Testis (tissue), 2 donors: ENCODE measurements at regions not wholly inside any gene's neighbourhood (a gene's known extent, or its start where the extent isn't known, plus 50 kb on each side); places are given as distances from the start of the nearest gene placed in this dataset.

Experiments
- DNase-seq: peaks from one replicate; pipeline ENCODE4 v3.0.0-alpha.2; 2019
- H3K27ac ChIP-seq, 2 donors: fragments of 200-600 bp; sonication (generic); one replicate each; pipeline ENCODE4 v1.5.1; 2019
- H3K27me3 ChIP-seq: fragments of 200-600 bp; sonication (generic); one replicate; pipeline ENCODE4 v1.5.1; 2019
- H3K36me3 ChIP-seq: fragments of 200-600 bp; sonication (generic); one replicate; pipeline ENCODE4 v1.5.1; 2017; ENCODE audit warnings: low read depth; ENCODE audit errors: missing control alignments
- H3K4me1 ChIP-seq: fragments of 200-600 bp; sonication (generic); one replicate; pipeline ENCODE4 v1.5.1; 2019
- H3K4me3 ChIP-seq, 2 donors: fragments of 200-600 bp; sonication (generic); one replicate each; pipeline ENCODE4 v1.5.1; 2017 to 2019
- H3K9me3 ChIP-seq: fragments of 200-600 bp; sonication (generic); one replicate; pipeline ENCODE4 v1.5.1; 2017
- POLR2A ChIP-seq: fragments of 450-650 bp; IDR thresholded peaks from one replicate; pipeline ENCODE4 v1.6.1; 2017; ENCODE audit warnings: antibody characterized with exemption, mild to moderate bottlenecking, moderate library complexity
- WGBS, 2 donors: methylation state at CpG; one replicate each; pipeline ENCODE4 v1.1.5; 2018; 5-methylcytosine and 5-hydroxymethylcytosine counted together
- intact Hi-C: fragments of 100-400 bp; cut with DNase I; formaldehyde crosslinking; loops from one replicate; pipeline ENCODE4 v1.15.1; 2023; ENCODE audit warnings: low total_unique reads
- TF ChIP-seq, protein P1 (sequence below), 3 experiments: fragments of 450-650 bp in 2 of 3; fragments of 200-600 bp in 1 of 3; sonication (generic) in 1 of 3; IDR thresholded peaks; one replicate each; pipeline ENCODE4 v1.5.1; 2016 to 2019; ENCODE audit warnings: antibody characterized with exemption in 3 of 3, mild to moderate bottlenecking in 2 of 3, moderate library complexity in 1 of 3

- Histone ChIP-seq H3K27ac (no peak overlapping the region), H3K4me3 (no peak overlapping the region), H3K4me1 (no peaks in the 10 kb centered on the region), H3K36me3 (no peaks in the 10 kb centered on the region), H3K27me3 (no peaks in the 10 kb centered on the region), H3K9me3 (no peaks in the 10 kb centered on the region)
- intact Hi-C loops: no loop called here
- TF ChIP-seq, protein P1, sequence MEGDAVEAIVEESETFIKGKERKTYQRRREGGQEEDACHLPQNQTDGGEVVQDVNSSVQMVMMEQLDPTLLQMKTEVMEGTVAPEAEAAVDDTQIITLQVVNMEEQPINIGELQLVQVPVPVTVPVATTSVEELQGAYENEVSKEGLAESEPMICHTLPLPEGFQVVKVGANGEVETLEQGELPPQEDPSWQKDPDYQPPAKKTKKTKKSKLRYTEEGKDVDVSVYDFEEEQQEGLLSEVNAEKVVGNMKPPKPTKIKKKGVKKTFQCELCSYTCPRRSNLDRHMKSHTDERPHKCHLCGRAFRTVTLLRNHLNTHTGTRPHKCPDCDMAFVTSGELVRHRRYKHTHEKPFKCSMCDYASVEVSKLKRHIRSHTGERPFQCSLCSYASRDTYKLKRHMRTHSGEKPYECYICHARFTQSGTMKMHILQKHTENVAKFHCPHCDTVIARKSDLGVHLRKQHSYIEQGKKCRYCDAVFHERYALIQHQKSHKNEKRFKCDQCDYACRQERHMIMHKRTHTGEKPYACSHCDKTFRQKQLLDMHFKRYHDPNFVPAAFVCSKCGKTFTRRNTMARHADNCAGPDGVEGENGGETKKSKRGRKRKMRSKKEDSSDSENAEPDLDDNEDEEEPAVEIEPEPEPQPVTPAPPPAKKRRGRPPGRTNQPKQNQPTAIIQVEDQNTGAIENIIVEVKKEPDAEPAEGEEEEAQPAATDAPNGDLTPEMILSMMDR (IDR thresholded peaks at IDR 0.05): no peak
- TF ChIP-seq POLR2A: no peak
- DNase-seq: no peak
- WGBS, 2 donors: 64 to 75% methylated on average over 2 of the region's 2 CpGs
Observed at GRCh38 chr2:122367646-122368010, 612.2 kb downstream of the TSN start.

GRCh38 chr2:122368576-122369243, 613.3 kb downstream of the TSN start:
- intact Hi-C loops: no loop called here
- H3K4me1 ChIP-seq: no peaks in the 10 kb centered on the region
- H3K36me3 ChIP-seq: no peaks in the 10 kb centered on the region
- H3K9me3 ChIP-seq: no peaks in the 10 kb centered on the region
- TF ChIP-seq, protein P1 (IDR thresholded peaks at IDR 0.05): no peak
- TF ChIP-seq POLR2A: no peak
- no peak overlapping the region for H3K27ac ChIP-seq
- no peak for DNase-seq
- no peaks in the 10 kb centered on the region for H3K27me3 ChIP-seq
- 58 to 59% methylated on average over 1 of the region's 1 CpG for WGBS, 2 donors
- no peak overlapping the region for H3K4me3 ChIP-seq

DNA sequence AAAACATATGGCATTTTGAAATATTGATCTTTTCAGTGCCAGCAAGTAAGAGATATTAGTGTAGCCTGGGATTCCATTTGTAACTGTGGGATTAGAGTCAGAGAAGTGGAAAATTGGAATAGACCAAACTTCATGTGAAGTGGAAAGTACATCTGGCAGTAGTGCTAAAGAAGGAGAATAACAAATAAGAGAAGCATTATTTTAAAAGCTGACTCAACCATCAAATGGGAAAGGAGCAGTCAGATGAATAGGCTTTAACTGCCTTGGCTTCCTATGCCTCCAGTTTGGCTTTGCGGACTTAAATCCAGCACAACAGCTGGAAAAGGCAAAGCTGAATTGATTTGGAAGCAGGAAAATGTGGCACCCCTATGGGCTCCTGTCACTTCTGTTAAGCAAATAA, 623.1 kb downstream of the TSN start:
- no peaks in the 10 kb centered on the region for H3K36me3 ChIP-seq
- H3K9me3 ChIP-seq: no peaks in the 10 kb centered on the region
- H3K27ac ChIP-seq: no peak overlapping the region
- DNase-seq: no peak
- H3K4me3 ChIP-seq: no peak overlapping the region
- TF ChIP-seq, protein P1 (IDR thresholded peaks at IDR 0.05): no peak
- H3K27me3 ChIP-seq: no peaks in the 10 kb centered on the region
- 92 to 100% methylated on average over 1 of the region's 1 CpG for WGBS, 2 donors
- intact Hi-C loops: no loop called here
- no peaks in the 10 kb centered on the region for H3K4me1 ChIP-seq

DNA sequence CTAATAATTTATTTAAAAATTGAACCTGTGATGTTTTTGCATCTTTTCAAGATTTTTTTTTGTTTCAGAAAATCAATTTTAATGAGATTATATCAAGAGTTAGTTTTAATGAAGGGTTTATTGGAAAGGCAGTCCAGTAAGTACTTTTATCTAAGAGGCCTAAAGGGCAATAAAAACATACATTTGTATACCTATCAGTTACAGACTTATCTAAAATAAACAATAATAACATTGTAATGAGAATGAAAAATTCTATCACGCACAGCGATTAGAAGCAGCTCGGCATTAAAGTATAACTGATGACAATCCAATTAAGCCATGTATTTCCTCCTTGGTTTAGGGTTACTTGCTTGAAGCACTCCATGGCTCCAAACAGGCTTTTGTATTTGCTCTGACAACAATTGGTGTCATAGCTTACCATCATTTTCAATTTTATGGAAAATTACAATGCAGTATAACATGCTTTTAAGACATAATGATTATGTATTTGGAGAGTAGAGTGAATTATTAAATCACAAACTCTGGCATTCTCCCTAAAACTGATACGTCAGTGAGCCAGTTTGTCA, 629.4 kb downstream of the TSN start:
- TF ChIP-seq POLR2A: no peak
- TF ChIP-seq, protein P1 (IDR thresholded peaks at IDR 0.05): no peak
- Histone ChIP-seq H3K9me3 (no peaks in the 10 kb centered on the region), H3K27ac (no peak overlapping the region), H3K4me3 (no peak overlapping the region), H3K27me3 (no peaks in the 10 kb centered on the region), H3K36me3 (no peaks in the 10 kb centered on the region), H3K4me1 (no peaks in the 10 kb centered on the region)
- intact Hi-C loops: no loop called here
- no peak for DNase-seq
- 74 to 75% methylated on average over 4 of the region's 4 CpGs for WGBS, 2 donors

DNA sequence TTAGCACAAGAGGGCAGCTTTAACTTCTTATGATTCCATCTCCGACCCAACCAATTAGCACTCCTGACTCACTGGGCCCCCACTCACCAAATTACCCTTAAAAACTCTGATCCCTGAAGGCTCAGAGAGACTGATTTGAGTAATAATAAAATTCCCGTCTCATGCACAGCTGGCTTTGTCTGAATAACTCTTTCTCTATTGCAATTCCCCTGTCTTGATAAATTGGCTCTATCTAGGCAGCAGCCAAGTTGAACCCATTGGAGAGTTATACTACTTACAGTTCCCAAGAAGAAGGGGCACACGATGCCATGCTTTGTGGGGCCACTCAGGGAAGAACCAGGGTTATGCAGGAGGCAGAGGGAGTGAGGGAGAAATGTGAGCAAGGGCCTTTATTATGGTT, 632.8 kb downstream of the TSN start:
- Histone ChIP-seq H3K4me1 (no peaks in the 10 kb centered on the region), H3K36me3 (no peaks in the 10 kb centered on the region), H3K4me3 (no peak overlapping the region), H3K27me3 (no peaks in the 10 kb centered on the region), H3K9me3 (no peaks in the 10 kb centered on the region), H3K27ac (no peak overlapping the region)
- no peak for DNase-seq
- TF ChIP-seq, protein P1 (IDR thresholded peaks at IDR 0.05): no peak
- TF ChIP-seq POLR2A: no peak
- 79 to 87% methylated on average over 3 of the region's 3 CpGs for WGBS, 2 donors
- intact Hi-C loops: no loop called here
